ENCODE measurements at regions not wholly inside any gene's neighbourhood (a gene's known extent, or its start where the extent isn't known, plus 50 kb on each side); places are given as distances from the start of the nearest gene placed in this dataset.

- Histone ChIP-seq H3K9me2 (no peaks in the 10 kb centered on the region), H3K9ac (no peak overlapping the region), H3K79me2 (ENCODE audit: insufficient read depth) (no peaks in the 10 kb centered on the region), H4K20me1 (ENCODE audit: insufficient read depth) (no peaks in the 10 kb centered on the region), H3F3A (replicated peaks; ENCODE audit: insufficient read depth) (no peaks in the 10 kb centered on the region), H3K27me3 (ENCODE audit: insufficient read depth) (no peaks in the 10 kb centered on the region), H3K4me2 (no peak overlapping the region), H2AFZ (ENCODE audit: low read depth) (no peak overlapping the region), H3K36me3 (replicated peaks in 1 of 2; ENCODE audit: control insufficient read depth in 1 of 2, insufficient read depth in 2 of 2, low read length in 1 of 2) (no peaks in the 10 kb centered on the region), H3K4me3 (ENCODE audit: low read depth in 2 of 2, low read length in 1 of 2) (no peak overlapping the region), H3K27ac (ENCODE audit: low read depth in 2 of 2, low read length in 1 of 2) (no peak overlapping the region), H3K9me3 (no peaks in the 10 kb centered on the region), H3K4me1 (ENCODE audit: control insufficient read depth in 1 of 2, insufficient read depth in 2 of 2, low read depth in 1 of 2, low read length in 1 of 2) (no peaks in the 10 kb centered on the region)
- CTCF ChIA-PET: no interaction called here
- no peak for TF ChIP-seq TEAD4 (IDR thresholded peaks at IDR 0.05; ENCODE audit: borderline replicate concordance, insufficient read depth)
- TF ChIP-seq FOSL2 (IDR thresholded peaks at IDR 0.05; ENCODE audit: borderline replicate concordance, low read depth): no peak
- TF ChIP-seq GABPA (IDR thresholded peaks at IDR 0.05; ENCODE audit: low read depth): no peak
- TF ChIP-seq, protein P1, sequence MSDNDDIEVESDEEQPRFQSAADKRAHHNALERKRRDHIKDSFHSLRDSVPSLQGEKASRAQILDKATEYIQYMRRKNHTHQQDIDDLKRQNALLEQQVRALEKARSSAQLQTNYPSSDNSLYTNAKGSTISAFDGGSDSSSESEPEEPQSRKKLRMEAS (IDR thresholded peaks at IDR 0.05; ENCODE audit: low read depth): no peak
- TF ChIP-seq IRF3 (IDR thresholded peaks at IDR 0.05; ENCODE audit: low read depth, low read length): no peak
- TF ChIP-seq RXRA (IDR thresholded peaks at IDR 0.05; ENCODE audit: borderline replicate concordance, low read depth): no peak
- no peak for TF ChIP-seq MEF2A (IDR thresholded peaks at IDR 0.05; ENCODE audit: borderline replicate concordance, low read depth)
- no peak for TF ChIP-seq TAF1 (IDR thresholded peaks at IDR 0.05; ENCODE audit: borderline replicate concordance, low read depth, low read length)
- no peak for TF ChIP-seq RFX5 (IDR thresholded peaks at IDR 0.05; ENCODE audit: low read length)
- TF ChIP-seq GATA2 (CRISPR knock-in tag; IDR thresholded peaks at IDR 0.05): no peak
- TF ChIP-seq FOXM1 (IDR thresholded peaks at IDR 0.05; ENCODE audit: low read depth): no peak
- TF ChIP-seq EZH2phosphoT487 (IDR thresholded peaks at IDR 0.05; ENCODE audit: borderline replicate concordance, low read depth): no peak
- TF ChIP-seq FOXJ3 (CRISPR knock-in tag; IDR thresholded peaks at IDR 0.05): no peak
- no peak for TF ChIP-seq USF1 (IDR thresholded peaks at IDR 0.05; ENCODE audit: borderline replicate concordance, low read depth)
- TF ChIP-seq USF2 (IDR thresholded peaks at IDR 0.05; ENCODE audit: borderline replicate concordance, low read depth, low read length): no peak
- TF ChIP-seq JUND (IDR thresholded peaks at IDR 0.05): no peak
- TF ChIP-seq EP300 (IDR thresholded peaks at IDR 0.05; ENCODE audit: borderline replicate concordance in 1 of 2, low read depth in 1 of 2, low read length in 1 of 2): no peak
- TF ChIP-seq ELF1 (IDR thresholded peaks at IDR 0.05): no peak
- no peak for DNase-seq
- POLR2A ChIA-PET: no interaction called here
These were observed 84.9 kb downstream of the TRIM42 start for GRCh38 chr3:140762746-140763145.
